ENCODE measurements at regions not wholly inside any gene's neighbourhood (a gene's known extent, or its start where the extent isn't known, plus 50 kb on each side); places are given as distances from the start of the nearest gene placed in this dataset.

GRCh38 chr18:40864846-40865245 lies 1090.2 kb upstream of the PIK3C3 start:
- DNase-seq, result no peak

GRCh38 chr18:40863801-40864200 lies 1091.2 kb upstream of the PIK3C3 start:
- DNase-seq, result no peak

- DNase-seq, result no peak
Observed at GRCh38 chr18:40860189-40860588, 1094.8 kb upstream of the PIK3C3 start.

- no peak for DNase-seq
Observed at GRCh38 chr18:40855661-40856060, 1099.4 kb upstream of the PIK3C3 start.

GRCh38 chr18:40852406-40852805 lies 1102.6 kb upstream of the PIK3C3 start:
- no peak for DNase-seq

GRCh38 chr18:40851014-40851429 lies 1104.0 kb upstream of the PIK3C3 start:
- no peak for DNase-seq

GRCh38 chr18:40849886-40850285 lies 1105.1 kb upstream of the PIK3C3 start:
- no peak for DNase-seq

GRCh38 chr18:40841467-40841866 lies 1113.6 kb upstream of the PIK3C3 start:
- no peak for DNase-seq

- no peak for DNase-seq
Observed at GRCh38 chr18:40841063-40841462, 1114.0 kb upstream of the PIK3C3 start.

GRCh38 chr18:40832362-40832761 lies 1122.7 kb upstream of the PIK3C3 start:
- no peak for DNase-seq

- no peak for DNase-seq
Observed at GRCh38 chr18:40824291-40824690, 1130.7 kb upstream of the PIK3C3 start.

- no peak for DNase-seq
Observed at GRCh38 chr18:40821596-40822243, 1133.3 kb upstream of the PIK3C3 start.

- no peak for DNase-seq
Observed at GRCh38 chr18:40812981-40813515, 1142.0 kb upstream of the PIK3C3 start.

GRCh38 chr18:40810372-40810771 lies 1144.7 kb upstream of the PIK3C3 start:
- DNase-seq, result no peak

- no peak for DNase-seq
Observed at GRCh38 chr18:40789286-40789685, 1165.7 kb upstream of the PIK3C3 start.

GRCh38 chr18:40782453-40783130 lies 1172.4 kb upstream of the PIK3C3 start:
- no peak for DNase-seq

- DNase-seq, result no peak
Observed at GRCh38 chr18:40769786-40770185, 1185.2 kb upstream of the PIK3C3 start.

- DNase-seq, result no peak
Observed at GRCh38 chr18:40760251-40760650, 1194.8 kb upstream of the PIK3C3 start.

- no peak for DNase-seq
Observed at GRCh38 chr18:40754477-40754876, 1200.6 kb upstream of the PIK3C3 start.

GRCh38 chr18:40752316-40752715 lies 1202.7 kb upstream of the PIK3C3 start:
- DNase-seq, result no peak

- no peak for DNase-seq
Observed at GRCh38 chr18:40751186-40751585, 1203.8 kb upstream of the PIK3C3 start.

- DNase-seq, result no peak
Observed at GRCh38 chr18:40739029-40739428, 1216.0 kb upstream of the PIK3C3 start.

GRCh38 chr18:40738321-40738880 lies 1216.6 kb upstream of the PIK3C3 start:
- no peak for DNase-seq

- DNase-seq, result no peak
Observed at GRCh38 chr18:40708726-40709125, 1246.3 kb upstream of the PIK3C3 start.
